IMR-90 (cell line): ENCODE measurements at regions not wholly inside any gene's neighbourhood (a gene's known extent, or its start where the extent isn't known, plus 50 kb on each side); places are given as distances from the start of the nearest gene placed in this dataset.

ENCODE experiments used
- ATAC-seq: fragments of 200-7000 bp; cut with Tn5 transposase; 2 replicates; pipeline ENCODE4 v1.9.1; 2020; ENCODE audit warnings: low read depth, mild to moderate bottlenecking, moderate library complexity
- BruUV-seq: library from RNA; stranded (reverse); fragments of 400-500 nt; replicated peaks from 2 replicates; lab custom pipeline; 2021; lab: Mats Ljungman, UMichigan
- CTCF ChIA-PET: fragments of 300-600 bp; formaldehyde crosslinking; extraction: SDS; loops from one replicate; lab custom pipeline; 2021; ENCODE audit warnings: antibody characterized with exemption; lab: Yijun Ruan, JAX
- POLR2A ChIA-PET: fragments of 300-600 bp; sonication (Branson Sonifier 250); formaldehyde crosslinking; loops from one replicate; lab custom pipeline; 2022; ENCODE audit warnings: antibody characterized with exemption; ENCODE audit not compliant: unreplicated experiment; lab: Charles Lee
- DNase-seq: peaks from one replicate; pipeline ENCODE4 v3.0.0; 2013
- H2AFZ ChIP-seq: replicated peaks from 2 replicates; pipeline ENCODE3; 2013; ENCODE audit warnings: low read length, mild to moderate bottlenecking; ENCODE audit not compliant: poor library complexity
- H2AK5ac ChIP-seq: 2 replicates; pipeline ENCODE4 v1.6.1; 2013; ENCODE audit warnings: low read depth, low read length, inconsistent platforms
- H2AK9ac ChIP-seq: replicated peaks from 2 replicates; pipeline ENCODE3; 2013; ENCODE audit warnings: mild to moderate bottlenecking, low read depth, low read length, moderate library complexity; ENCODE audit not compliant: poor library complexity
- H2BK120ac ChIP-seq: 2 replicates; pipeline ENCODE4 v1.6.1; 2013; ENCODE audit warnings: low read depth, low read length, inconsistent platforms
- H2BK15ac ChIP-seq: 3 replicates; pipeline ENCODE4 v1.6.1; 2013; ENCODE audit warnings: low read depth, low read length, inconsistent platforms
- H2BK20ac ChIP-seq: 2 replicates; pipeline ENCODE4 v1.6.1; 2013; ENCODE audit warnings: low read depth, mild to moderate bottlenecking, inconsistent platforms, low read length, moderate library complexity
- H2BK5ac ChIP-seq: 2 replicates; pipeline ENCODE4 v1.6.1; 2013; ENCODE audit warnings: mild to moderate bottlenecking, low read depth, low read length, inconsistent platforms; ENCODE audit not compliant: poor library complexity, severe bottlenecking
- H3K14ac ChIP-seq: replicated peaks from 2 replicates; pipeline ENCODE4 v1.6.1; 2013; ENCODE audit warnings: low read depth, low read length, inconsistent platforms
- H3K18ac ChIP-seq: 2 replicates; pipeline ENCODE4 v1.6.1; 2013; ENCODE audit warnings: low read depth, low read length, control low read depth
- H3K23ac ChIP-seq: 2 replicates; pipeline ENCODE4 v1.6.1; 2013; ENCODE audit warnings: low read depth, low read length, inconsistent platforms
- H3K27ac ChIP-seq: 2 replicates; pipeline ENCODE4 v1.5.1; 2013; ENCODE audit warnings: mild to moderate bottlenecking, control low read depth, low read length; ENCODE audit not compliant: insufficient read depth
- H3K27me3 ChIP-seq: 2 replicates; pipeline ENCODE4 v1.6.1; 2013; ENCODE audit warnings: low read length; ENCODE audit not compliant: control insufficient read depth, insufficient read depth
- H3K36me3 ChIP-seq: 2 replicates; pipeline ENCODE4 v1.6.1; 2013; ENCODE audit warnings: low read length, mixed read lengths; ENCODE audit not compliant: control insufficient read depth, insufficient read depth
- H3K4ac ChIP-seq: 2 replicates; pipeline ENCODE4 v1.6.1; 2013; ENCODE audit warnings: low read depth, low read length, inconsistent platforms
- H3K4me1 ChIP-seq: 2 replicates; pipeline ENCODE4 v1.6.1; 2013; ENCODE audit warnings: low read length, mixed read lengths; ENCODE audit not compliant: control insufficient read depth, insufficient read depth
- H3K4me2 ChIP-seq: 2 replicates; pipeline ENCODE4 v1.6.1; 2013; ENCODE audit warnings: low read depth, mild to moderate bottlenecking, control low read depth, low read length, moderate library complexity
- H3K4me3 ChIP-seq: 2 replicates; pipeline ENCODE4 v1.5.1; 2013; ENCODE audit warnings: low read depth, mild to moderate bottlenecking, control low read depth, low read length, moderate library complexity; ENCODE audit not compliant: insufficient read depth
- H3K56ac ChIP-seq: 2 replicates; pipeline ENCODE4 v1.6.1; 2013; ENCODE audit warnings: low read length, inconsistent platforms; ENCODE audit not compliant: insufficient read depth; ENCODE audit errors: extremely low read depth
- H3K79me1 ChIP-seq, 2 experiments: 2 replicates each; pipeline ENCODE4 v1.6.1; 2013; ENCODE audit warnings: low read length in 2 of 2, inconsistent platforms in 1 of 2, low read depth in 1 of 2
- H3K9ac ChIP-seq: 2 replicates; pipeline ENCODE4 v1.6.1; 2013; ENCODE audit warnings: low read depth, low read length, control low read depth
- H3K9me1 ChIP-seq: 2 replicates; pipeline ENCODE4 v1.6.1; 2013; ENCODE audit warnings: low read length, inconsistent platforms; ENCODE audit not compliant: insufficient read depth
- H3K9me3 ChIP-seq: 2 replicates; pipeline ENCODE4 v1.6.1; 2013; ENCODE audit warnings: low read length; ENCODE audit not compliant: control insufficient read depth, insufficient read depth
- H4K20me1 ChIP-seq: 2 replicates; pipeline ENCODE4 v1.6.1; 2013; ENCODE audit warnings: low read length, inconsistent platforms; ENCODE audit not compliant: insufficient read depth
- H4K5ac ChIP-seq: 2 replicates; pipeline ENCODE4 v1.6.1; 2013; ENCODE audit warnings: mild to moderate bottlenecking, low read depth, low read length, control low read depth
- H4K8ac ChIP-seq, 2 experiments: 2 replicates each; pipeline ENCODE4 v1.6.1; 2013; ENCODE audit warnings: low read depth in 2 of 2, low read length in 2 of 2, control low read depth in 1 of 2, inconsistent platforms in 1 of 2
- H4K91ac ChIP-seq: 2 replicates; pipeline ENCODE4 v1.6.1; 2013; ENCODE audit warnings: low read depth, low read length, inconsistent platforms; ENCODE audit not compliant: insufficient read depth
- BHLHE40 ChIP-seq: fragments of 150-350 bp; IDR thresholded peaks from 2 replicates; pipeline ENCODE4 v1.6.1; 2016; ENCODE audit warnings: mild to moderate bottlenecking, low read depth, low read length
- CEBPB ChIP-seq: IDR thresholded peaks from 2 replicates; pipeline ENCODE4 v1.6.1; 2012; ENCODE audit warnings: low read depth, low read length, improper control_type of control experiment
- CHD1 ChIP-seq: IDR thresholded peaks from 2 replicates; pipeline ENCODE4 v1.6.1; 2012; ENCODE audit warnings: low read depth, low read length, improper control_type of control experiment
- FOS ChIP-seq: fragments of 150-350 bp; IDR thresholded peaks from 2 replicates; pipeline ENCODE4 v1.6.1; 2016; ENCODE audit warnings: low read depth, low read length
- MXI1 ChIP-seq: IDR thresholded peaks from 2 replicates; pipeline ENCODE4 v1.6.1; 2012; ENCODE audit warnings: low read depth, mild to moderate bottlenecking, low read length, moderate library complexity, borderline replicate concordance
- NFE2L2 ChIP-seq: fragments of 150-350 bp; IDR thresholded peaks from 2 replicates; pipeline ENCODE4 v1.6.1; 2016; ENCODE audit warnings: low read depth, mild to moderate bottlenecking, low read length
- POLR2A ChIP-seq: IDR thresholded peaks from 2 replicates; pipeline ENCODE4 v1.6.1; 2012; ENCODE audit warnings: mild to moderate bottlenecking, low read depth, low read length
- RCOR1 ChIP-seq: IDR thresholded peaks from 2 replicates; pipeline ENCODE4 v1.6.1; 2012; ENCODE audit warnings: mild to moderate bottlenecking, low read length, improper control_type of control experiment; ENCODE audit not compliant: insufficient replicate concordance
- RFX5 ChIP-seq: IDR thresholded peaks from 2 replicates; pipeline ENCODE4 v1.8.0; 2012; ENCODE audit warnings: low read depth, mild to moderate bottlenecking, low read length, moderate library complexity
- SMC3 ChIP-seq: fragments of 150-350 bp; IDR thresholded peaks from 2 replicates; pipeline ENCODE4 v1.6.1; 2016; ENCODE audit warnings: low read depth, mild to moderate bottlenecking, antibody characterized with exemption, low read length, moderate library complexity
- WGBS, 2 experiments: methylation state at CpG; one replicate each; pipeline versions ENCODE4 v1.1.5 to v1.1.7; 2013; ENCODE audit warnings: missing lambda C conversion rate in 2 of 2; ENCODE audit not compliant: insufficient read length in 1 of 2; ENCODE audit errors: extremely low coverage in 2 of 2; 5-methylcytosine and 5-hydroxymethylcytosine counted together
- dilution Hi-C: fragments of 300-500 bp; cut with HindIII; formaldehyde crosslinking; loops from one replicate; pipeline ENCODE4 v1.14.3; 2018; ENCODE audit warnings: low sequenced_read_pairs; ENCODE audit not compliant: unreplicated experiment
- in situ Hi-C: fragments of 300-500 bp; cut with MboI; formaldehyde crosslinking; loops from 3 replicates; pipeline ENCODE4 v1.14.3; 2019; ENCODE audit warnings: low sequenced_read_pairs, inconsistent platforms, mixed read lengths
- intact Hi-C: fragments of 100-400 bp; cut with micrococcal nuclease; formaldehyde crosslinking; loops from 2 replicates; pipeline ENCODE4 v1.10.0; 2022
- TF ChIP-seq, protein P1 (sequence below): fragments of 150-350 bp; IDR thresholded peaks from 2 replicates; pipeline ENCODE4 v1.6.1; 2016; ENCODE audit warnings: low read depth, mild to moderate bottlenecking, low read length, moderate library complexity, borderline replicate concordance
- TF ChIP-seq, protein P2 (sequence below): conservative IDR thresholded peaks from 2 replicates; pipeline ENCODE4 v1.5.1; 2012; ENCODE audit warnings: mild to moderate bottlenecking, low read depth, low read length, improper control_type of control experiment

DNA sequence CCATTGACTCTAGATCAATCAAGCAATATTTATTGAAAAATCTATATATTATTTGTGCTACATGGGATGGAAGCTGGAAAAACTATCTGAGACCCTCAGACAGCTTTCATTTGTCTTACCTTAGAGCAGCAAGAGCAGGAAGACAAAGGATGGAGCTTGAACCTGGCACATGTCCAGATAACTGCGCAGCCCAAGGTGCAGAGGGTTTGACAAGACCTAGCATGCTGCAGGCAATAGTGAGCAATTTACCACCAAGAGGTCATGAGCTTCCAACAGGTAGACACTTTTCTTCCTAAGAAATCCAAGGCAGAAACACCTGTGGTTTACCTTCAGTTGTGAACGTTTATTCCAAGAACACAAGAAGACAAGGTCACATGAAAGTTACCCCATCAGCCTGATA, 214.7 kb upstream of the NECTIN3 start:
- no peaks in the 10 kb centered on the region for H3K36me3 ChIP-seq
- dilution Hi-C loops = no loop called here
- CTCF ChIA-PET = no interaction called here

More for the DNA sequence above, 214.7 kb upstream of the NECTIN3 start:
- Histone ChIP-seq H2BK15ac (no peak overlapping the region), H3K4me3 (no peak overlapping the region), H3K9me1 (no peaks in the 10 kb centered on the region), H3K27ac (no peak overlapping the region), H3K14ac (no peak overlapping the region), H3K27me3 (no peaks in the 10 kb centered on the region), H3K9me3 (no peaks in the 10 kb centered on the region), H3K9ac (no peak overlapping the region), H2BK120ac (no peak overlapping the region), H3K23ac (no peak overlapping the region), H2AK5ac (no peak overlapping the region), H3K4ac (no peak overlapping the region), H2BK20ac (no peak overlapping the region), H4K91ac (no peak overlapping the region), H3K79me1 (no peaks in the 10 kb centered on the region), H3K4me2 (no peak overlapping the region), H4K20me1 (no peaks in the 10 kb centered on the region), H3K4me1 (no peaks in the 10 kb centered on the region), H3K56ac (no peak overlapping the region), H2AFZ (no peak overlapping the region), H3K18ac (no peak overlapping the region), H2BK5ac (no peak overlapping the region), H4K5ac (no peak overlapping the region), H4K8ac (no peak overlapping the region), H2AK9ac (no peak overlapping the region)
- intact Hi-C loops = no loop called here
- no CpG with 5 or more reads among the region's 2 CpGs for WGBS, 2 experiments
- no TSS peak for BruUV-seq
- in situ Hi-C loops = no loop called here
- no peak for TF ChIP-seq MXI1
- TF ChIP-seq, protein P1, sequence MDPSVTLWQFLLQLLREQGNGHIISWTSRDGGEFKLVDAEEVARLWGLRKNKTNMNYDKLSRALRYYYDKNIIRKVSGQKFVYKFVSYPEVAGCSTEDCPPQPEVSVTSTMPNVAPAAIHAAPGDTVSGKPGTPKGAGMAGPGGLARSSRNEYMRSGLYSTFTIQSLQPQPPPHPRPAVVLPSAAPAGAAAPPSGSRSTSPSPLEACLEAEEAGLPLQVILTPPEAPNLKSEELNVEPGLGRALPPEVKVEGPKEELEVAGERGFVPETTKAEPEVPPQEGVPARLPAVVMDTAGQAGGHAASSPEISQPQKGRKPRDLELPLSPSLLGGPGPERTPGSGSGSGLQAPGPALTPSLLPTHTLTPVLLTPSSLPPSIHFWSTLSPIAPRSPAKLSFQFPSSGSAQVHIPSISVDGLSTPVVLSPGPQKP = no peak
- TF ChIP-seq CHD1 = no peak
- no peak for TF ChIP-seq RCOR1
- TF ChIP-seq NFE2L2 = no peak
- TF ChIP-seq BHLHE40 = no peak
- TF ChIP-seq FOS = no peak
- TF ChIP-seq CEBPB = no peak
- TF ChIP-seq POLR2A = no peak
- no peak for TF ChIP-seq RFX5
- TF ChIP-seq SMC3 = no peak
- TF ChIP-seq, protein P2, sequence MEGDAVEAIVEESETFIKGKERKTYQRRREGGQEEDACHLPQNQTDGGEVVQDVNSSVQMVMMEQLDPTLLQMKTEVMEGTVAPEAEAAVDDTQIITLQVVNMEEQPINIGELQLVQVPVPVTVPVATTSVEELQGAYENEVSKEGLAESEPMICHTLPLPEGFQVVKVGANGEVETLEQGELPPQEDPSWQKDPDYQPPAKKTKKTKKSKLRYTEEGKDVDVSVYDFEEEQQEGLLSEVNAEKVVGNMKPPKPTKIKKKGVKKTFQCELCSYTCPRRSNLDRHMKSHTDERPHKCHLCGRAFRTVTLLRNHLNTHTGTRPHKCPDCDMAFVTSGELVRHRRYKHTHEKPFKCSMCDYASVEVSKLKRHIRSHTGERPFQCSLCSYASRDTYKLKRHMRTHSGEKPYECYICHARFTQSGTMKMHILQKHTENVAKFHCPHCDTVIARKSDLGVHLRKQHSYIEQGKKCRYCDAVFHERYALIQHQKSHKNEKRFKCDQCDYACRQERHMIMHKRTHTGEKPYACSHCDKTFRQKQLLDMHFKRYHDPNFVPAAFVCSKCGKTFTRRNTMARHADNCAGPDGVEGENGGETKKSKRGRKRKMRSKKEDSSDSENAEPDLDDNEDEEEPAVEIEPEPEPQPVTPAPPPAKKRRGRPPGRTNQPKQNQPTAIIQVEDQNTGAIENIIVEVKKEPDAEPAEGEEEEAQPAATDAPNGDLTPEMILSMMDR = no peak
- ATAC-seq = no peak
- no peak for DNase-seq
- POLR2A ChIA-PET = no interaction called here
